HCT116 (cell line): ENCODE measurements at regions not wholly inside any gene's neighbourhood (a gene's known extent, or its start where the extent isn't known, plus 50 kb on each side); places are given as distances from the start of the nearest gene placed in this dataset.

Source experiments
- ATAC-seq: fragments of 200-7000 bp; cut with Tn5 transposase; 2 replicates; pipeline ENCODE4 v1.9.1; 2020; ENCODE audit warnings: mild to moderate bottlenecking, moderate library complexity
- BruUV-seq: library from RNA; stranded (reverse); fragments of 400-500 nt; replicated peaks from 2 replicates; lab custom pipeline; 2021; lab: Mats Ljungman, UMichigan
- CTCF ChIA-PET: fragments of 300-600 bp; sonication (Branson Sonifier 250); formaldehyde crosslinking; loops from one replicate; lab custom pipeline; 2021; ENCODE audit warnings: antibody characterized with exemption; lab: Charles Lee
- POLR2A ChIA-PET: fragments of 300-600, 350-600 bp; sonication (Branson Sonifier 250); formaldehyde crosslinking; loops from one replicate; lab custom pipeline; 2021; ENCODE audit warnings: antibody characterized with exemption; lab: Charles Lee
- RAD21 ChIA-PET, 2 experiments: fragments of 300-600 bp; sonication (Branson Sonifier 250); formaldehyde crosslinking; loops; one replicate each; lab custom pipeline; 2023; ENCODE audit warnings: low total read pairs in 2 of 2; ENCODE audit not compliant: uncharacterized antibody in 2 of 2, unreplicated experiment in 2 of 2, low non-redundant PET in 1 of 2; lab: Charles Lee
- DNase-seq: peaks from one replicate; pipeline ENCODE4 v3.0.0-alpha.2; 2010; ENCODE audit warnings: low read depth, low spot score
- H2AFZ ChIP-seq: fragments of 200-600 bp; shearing (Covaris generic), sonication (generic); 2 replicates; pipeline ENCODE4 v1.6.1; 2017; ENCODE audit warnings: low read depth, mixed run types, mixed read lengths, antibody characterized with exemption, low read length; ENCODE audit not compliant: poor library complexity, severe bottlenecking
- H3K27ac ChIP-seq: 2 replicates; pipeline ENCODE4 v1.5.1; 2012; ENCODE audit warnings: low read depth, low read length
- H3K27me3 ChIP-seq: fragments of 200-600 bp; sonication (generic); 2 replicates; pipeline ENCODE4 v1.6.1; 2016; ENCODE audit warnings: mixed run types, low read length, mixed read lengths; ENCODE audit not compliant: insufficient read depth
- H3K36me3 ChIP-seq, 2 experiments: fragments of 200-500 bp in 1 of 2; fragments of 200-600 bp in 1 of 2; sonication (Bioruptor generic) in 1 of 2; sonication (generic) in 1 of 2; 2 replicates each; pipeline versions ENCODE4 v1.5.1 to v1.6.1; 2014 to 2016; ENCODE audit warnings: low read length in 2 of 2, inconsistent platforms in 1 of 2, mixed read lengths in 1 of 2, mixed run types in 1 of 2; ENCODE audit not compliant: insufficient read depth in 2 of 2, control insufficient read depth in 1 of 2
- H3K4me1 ChIP-seq, 2 experiments: fragments of 200-600 bp in 1 of 2; sonication (generic) in 1 of 2; 2 replicates each; pipeline versions ENCODE4 v1.5.1 to v1.6.1; 2012 to 2017; ENCODE audit warnings: low read length in 2 of 2, inconsistent platforms in 1 of 2, mild to moderate bottlenecking in 1 of 2, mixed read lengths in 1 of 2, mixed run types in 1 of 2, moderate library complexity in 1 of 2; ENCODE audit not compliant: insufficient read depth in 2 of 2, control insufficient read depth in 1 of 2
- H3K4me2 ChIP-seq: fragments of 200-600 bp; sonication (generic); 2 replicates; pipeline ENCODE4 v1.6.1; 2017; ENCODE audit warnings: mixed run types, low read length, mixed read lengths
- H3K4me3 ChIP-seq, 2 experiments: fragments of 200-600 bp in 1 of 2; sonication (generic) in 1 of 2; replicated peaks in 1 of 2; 2 replicates each; pipeline ENCODE4 v1.5.1; 2011 to 2016; ENCODE audit warnings: low read length in 2 of 2, control low read depth in 1 of 2, low read depth in 1 of 2, mild to moderate bottlenecking in 1 of 2, mixed read lengths in 1 of 2, mixed run types in 1 of 2
- H3K79me2 ChIP-seq: fragments of 200-600 bp; sonication (generic); 2 replicates; pipeline ENCODE4 v1.6.1; 2017; ENCODE audit warnings: mild to moderate bottlenecking, mixed run types, low read length, moderate library complexity, mixed read lengths; ENCODE audit not compliant: insufficient read depth
- H3K9ac ChIP-seq: fragments of 200-600 bp; sonication (generic); 2 replicates; pipeline ENCODE4 v1.6.1; 2016; ENCODE audit warnings: low read length, mixed read lengths
- H3K9me2 ChIP-seq: fragments of 200-600 bp; sonication (generic), shearing (Covaris generic); 2 replicates; pipeline ENCODE4 v1.6.1; 2017; ENCODE audit warnings: mixed run types, mild to moderate bottlenecking, moderate library complexity; ENCODE audit not compliant: insufficient read depth
- H3K9me3 ChIP-seq, 2 experiments: fragments of 200-500 bp in 1 of 2; fragments of 200-600 bp in 1 of 2; sonication (Bioruptor generic) in 1 of 2; sonication (generic) in 1 of 2; 2 replicates each; pipeline ENCODE4 v1.6.1; 2014 to 2017; ENCODE audit warnings: low read length in 2 of 2, mixed read lengths in 2 of 2, inconsistent platforms in 1 of 2, low read depth in 1 of 2, mild to moderate bottlenecking in 1 of 2, mixed run types in 1 of 2, moderate library complexity in 1 of 2; ENCODE audit not compliant: control insufficient read depth in 1 of 2, insufficient read depth in 1 of 2
- H4K20me1 ChIP-seq: fragments of 200-600 bp; sonication (generic), shearing (Covaris generic); 2 replicates; pipeline ENCODE4 v1.6.1; 2017; ENCODE audit warnings: mixed run types, mild to moderate bottlenecking, moderate library complexity; ENCODE audit not compliant: insufficient read depth
- EZH2phosphoT487 ChIP-seq: fragments of 200-600 bp; IDR thresholded peaks from 2 replicates; pipeline ENCODE4 v1.6.1; 2018; ENCODE audit warnings: antibody characterized with exemption, borderline replicate concordance
- POLR2AphosphoS5 ChIP-seq: IDR thresholded peaks from 2 replicates; pipeline ENCODE4 v1.6.1; 2011; ENCODE audit warnings: mild to moderate bottlenecking, low read depth, low read length, moderate library complexity
- TCF7L2 ChIP-seq: IDR thresholded peaks from 2 replicates; pipeline ENCODE4 v1.7.0; 2011; ENCODE audit warnings: borderline replicate concordance, inconsistent platforms; ENCODE audit not compliant: insufficient read depth, insufficient read length; ENCODE audit errors: extremely low read depth
- ZBTB33 ChIP-seq: IDR thresholded peaks from 2 replicates; pipeline ENCODE4 v1.6.1; 2011; ENCODE audit warnings: mild to moderate bottlenecking, low read length, moderate library complexity; ENCODE audit not compliant: insufficient replicate concordance; ENCODE audit errors: extremely low read depth
- ZFX ChIP-seq: fragments of 450-650 bp; IDR thresholded peaks from 2 replicates; pipeline ENCODE4 v1.6.1; 2017
- intact Hi-C: fragments of 100-400 bp; cut with micrococcal nuclease; formaldehyde crosslinking; loops from 2 replicates; pipeline ENCODE4 v1.10.0; 2022
- TF ChIP-seq, protein P1 (sequence below): IDR thresholded peaks from 2 replicates; pipeline ENCODE4 v1.6.1; 2012

DNA sequence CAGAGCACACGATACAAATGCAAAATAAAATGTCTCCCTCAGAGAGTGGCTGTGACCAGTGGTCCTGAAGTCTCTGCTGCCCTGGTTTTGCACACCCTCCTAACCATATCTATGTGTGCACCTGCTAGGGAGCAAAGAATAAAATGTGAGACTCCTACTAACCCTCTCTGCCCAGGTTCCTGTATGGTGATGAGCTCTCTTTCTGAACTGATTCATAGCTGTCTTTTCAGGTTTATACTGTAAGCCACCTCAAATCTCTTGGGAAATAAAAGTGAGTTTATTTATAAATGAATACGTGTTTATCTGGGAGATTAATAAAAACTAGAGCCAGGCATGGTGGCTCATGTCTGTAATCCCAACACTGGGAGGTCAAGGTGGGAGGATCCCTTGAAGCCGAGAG lies 126.0 kb upstream of the RBPJ start:
- Histone ChIP-seq H3K9me2 (no peaks in the 10 kb centered on the region), H3K36me3 (no peaks in the 10 kb centered on the region), H3K4me2 (no peak overlapping the region), H4K20me1 (no peaks in the 10 kb centered on the region), H3K4me1 (peaks cover 19 to 48% of the 10 kb centered on the region in 2 experiments), H3K9ac (no peak overlapping the region), H3K9me3 (no peaks in the 10 kb centered on the region), H3K4me3 (no peak overlapping the region), H3K79me2 (no peaks in the 10 kb centered on the region)
- ChIA-PET CTCF (interaction anchor here (1.0 kb wide), 1 partner anchor 130 kb away, joined by 3 read pairs; no protein-coding TSS in a partner anchor), POLR2A (interaction anchor here (0.6 kb wide), 1 partner anchor 125 kb away, joined by 4 read pairs; no protein-coding TSS in a partner anchor), RAD21 (no interaction called here)
- intact Hi-C loops, result no loop called here
- no TSS peak for BruUV-seq
- TF ChIP-seq TCF7L2 (no peak), EZH2phosphoT487 (no peak), ZFX (no peak), ZBTB33 (no peak), POLR2AphosphoS5 (no peak)
- TF ChIP-seq, protein P1, sequence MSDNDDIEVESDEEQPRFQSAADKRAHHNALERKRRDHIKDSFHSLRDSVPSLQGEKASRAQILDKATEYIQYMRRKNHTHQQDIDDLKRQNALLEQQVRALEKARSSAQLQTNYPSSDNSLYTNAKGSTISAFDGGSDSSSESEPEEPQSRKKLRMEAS, result no peak
- TF ChIP-seq, all 23 proteins: peak for 0
- H3K27ac ChIP-seq, result no peak overlapping the region
- no peak for DNase-seq
- H2AFZ ChIP-seq, result no peak overlapping the region
- no peak for ATAC-seq
- H3K27me3 ChIP-seq, result no peaks in the 10 kb centered on the region
